CD4-positive, alpha-beta T cell treated with Interferon alpha-2 for 1 hour (primary cell): ENCODE measurements at regions not wholly inside any gene's neighbourhood (a gene's known extent, or its start where the extent isn't known, plus 50 kb on each side); places are given as distances from the start of the nearest gene placed in this dataset.
"Not testable (repeated sequence)": the region's sequence is repeated elsewhere in the genome, so short reads cannot be mapped to it uniquely, and the experiment has no call there.

ENCODE experiments used
- DNase-seq, 2 donors: peaks; one replicate each; pipeline ENCODE4 v3.0.0-alpha.2; 2020 to 2022

GRCh38 chr12:90497923-90498545 is 456.9 kb downstream of the CCER1 start:
- no peak for DNase-seq

GRCh38 chr12:90490355-90490754 is 464.6 kb downstream of the CCER1 start:
- DNase-seq: no peak

- no peak for DNase-seq
Measured at GRCh38 chr12:90489141-90489540, 465.8 kb downstream of the CCER1 start.

- DNase-seq: no peak
Measured at GRCh38 chr12:90485560-90485959, 469.4 kb downstream of the CCER1 start.

GRCh38 chr12:90484094-90484493 is 470.9 kb downstream of the CCER1 start:
- no peak for DNase-seq

- DNase-seq: no peak
Measured at GRCh38 chr12:90481748-90482147, 473.2 kb downstream of the CCER1 start.

- no peak for DNase-seq
Measured at GRCh38 chr12:90479237-90479636, 475.7 kb downstream of the CCER1 start.

GRCh38 chr12:90473831-90474230 is 481.1 kb downstream of the CCER1 start:
- no peak for DNase-seq

GRCh38 chr12:90460681-90461080 is 494.3 kb downstream of the CCER1 start:
- no peak for DNase-seq

GRCh38 chr12:90456248-90456647 is 498.7 kb downstream of the CCER1 start:
- DNase-seq: no peak

- no peak for DNase-seq
Measured at GRCh38 chr12:90455756-90456155, 499.2 kb downstream of the CCER1 start.

GRCh38 chr12:90449611-90450010 is 505.4 kb downstream of the CCER1 start:
- DNase-seq: no peak

GRCh38 chr12:90443466-90443865 is 511.5 kb downstream of the CCER1 start:
- not testable (repeated sequence) for DNase-seq

GRCh38 chr12:90441431-90441830 is 513.5 kb downstream of the CCER1 start:
- DNase-seq: no peak

GRCh38 chr12:90428881-90429280 is 526.1 kb downstream of the CCER1 start:
- DNase-seq: no peak

GRCh38 chr12:90428465-90428864 is 526.5 kb downstream of the CCER1 start:
- DNase-seq: no peak

- no peak for DNase-seq
Measured at GRCh38 chr12:90423965-90424364, 531.0 kb downstream of the CCER1 start.

GRCh38 chr12:90410962-90411361 is 544.0 kb downstream of the CCER1 start:
- no peak for DNase-seq

GRCh38 chr12:90407841-90408240 is 547.1 kb downstream of the CCER1 start:
- no peak for DNase-seq

GRCh38 chr12:90404071-90404470 is 550.9 kb downstream of the CCER1 start:
- DNase-seq: no peak

- no peak for DNase-seq
Measured at GRCh38 chr12:90401185-90401584, 553.8 kb downstream of the CCER1 start.

GRCh38 chr12:90399357-90399756 is 555.6 kb downstream of the CCER1 start:
- DNase-seq: no peak

GRCh38 chr12:90398285-90398836 is 556.6 kb downstream of the CCER1 start:
- DNase-seq: no peak

- no peak for DNase-seq
Measured at GRCh38 chr12:90396556-90396955, 558.4 kb downstream of the CCER1 start.

GRCh38 chr12:90393652-90394051 is 561.3 kb downstream of the CCER1 start:
- DNase-seq: no peak
